ENCODE measurements at regions not wholly inside any gene's neighbourhood (a gene's known extent, or its start where the extent isn't known, plus 50 kb on each side); places are given as distances from the start of the nearest gene placed in this dataset.

DNA sequence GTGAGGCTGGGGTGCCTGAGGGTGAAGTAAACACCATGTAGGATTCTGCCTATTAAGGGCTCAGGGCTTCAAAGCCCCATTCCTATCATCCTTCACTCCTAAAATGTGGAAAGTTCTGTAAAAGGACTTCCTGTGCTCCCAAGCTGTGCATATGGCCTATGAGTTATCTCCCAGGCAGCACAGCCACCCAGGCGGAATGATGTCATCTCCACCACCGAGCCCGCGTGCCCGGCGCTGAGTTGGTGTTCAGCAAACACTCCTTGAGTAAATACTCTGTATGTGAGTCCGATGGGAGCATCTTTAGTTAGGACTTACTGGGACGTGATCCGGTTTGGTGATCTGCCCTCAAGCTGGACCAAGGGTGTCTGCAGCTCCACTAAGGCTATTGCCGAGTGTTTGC is 437.3 kb downstream of the MED13L start:
- Histone ChIP-seq H3K4me2 (ENCODE audit: insufficient read depth, low read length) (no peak overlapping the region), H3K27me3 (ENCODE audit: control insufficient read depth in 2 of 2, insufficient read depth in 2 of 2, low read length in 2 of 2) (peaks cover 2 to 17% of the 10 kb centered on the region in 2 experiments; a peak in 2 of 5 replicates), H3K36me3 (ENCODE audit: control insufficient read depth, insufficient read depth, low read length) (no peaks in the 10 kb centered on the region), H3K4me3 (no peak overlapping the region), H3K9me1 (ENCODE audit: control insufficient read depth, insufficient read depth, low read length) (peaks cover 3% of the 10 kb centered on the region), H2AFZ (ENCODE audit: low read depth, low read length) (no peak overlapping the region), H3K9ac (ENCODE audit: insufficient read depth in 1 of 2, low read depth in 2 of 2, low read length in 2 of 2) (no peak overlapping the region), H3K9me3 (replicated peaks; ENCODE audit: control insufficient read depth, insufficient read depth, low read depth, low read length) (no peaks in the 10 kb centered on the region), H3K4me1 (replicated peaks in 1 of 2; ENCODE audit: control insufficient read depth in 2 of 2, insufficient read depth in 2 of 2, low read length in 2 of 2) (no peaks in the 10 kb centered on the region), H3K27ac (ENCODE audit: extremely low read depth, low read depth, low read length) (no peak overlapping the region), H3K79me2 (ENCODE audit: control insufficient read depth, insufficient read depth, low read length) (no peaks in the 10 kb centered on the region), H4K20me1 (replicated peaks; ENCODE audit: control insufficient read depth, insufficient read depth, low read length) (no peaks in the 10 kb centered on the region)
- in situ Hi-C loops (cut with MboI) (no loop called here), intact Hi-C loops (cut with micrococcal nuclease) (no loop called here)
- ATAC-seq, result no peak
- CTCF ChIA-PET (ENCODE audit: low intra/inter-chr PET ratio), result no interaction called here
- BruUV-seq (replicated peaks), result no TSS peak
- DNase-seq (ENCODE audit: extremely low read depth in 1 of 4, low spot score in 3 of 4), result no peak
- POLR2A ChIA-PET, result interaction anchor here (1.0 kb wide), 1 partner anchor 22 kb away, joined by 4 read pairs; no protein-coding TSS in a partner anchor
- TF ChIP-seq POLR2AphosphoS2 (IDR thresholded peaks at IDR 0.05; ENCODE audit: low read length) (no peak), ATF7 (IDR thresholded peaks at IDR 0.05) (peak; percentile 32; the same call in 1 of the 2 replicates)
- TF ChIP-seq, protein P1, sequence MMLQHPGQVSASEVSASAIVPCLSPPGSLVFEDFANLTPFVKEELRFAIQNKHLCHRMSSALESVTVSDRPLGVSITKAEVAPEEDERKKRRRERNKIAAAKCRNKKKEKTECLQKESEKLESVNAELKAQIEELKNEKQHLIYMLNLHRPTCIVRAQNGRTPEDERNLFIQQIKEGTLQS (IDR thresholded peaks at IDR 0.05), result peak; percentile 40; the same call in 1 of the 2 replicates
- TF ChIP-seq, protein P1 (CRISPR knock-in tag; conservative IDR thresholded peaks at IDR 0.05), result no peak
- WGBS (ENCODE audit: insufficient coverage, low coverage, missing lambda C conversion rate), result under 1% methylated on average over 10 of the region's 10 CpGs
- no peak for FAIRE-seq

DNA sequence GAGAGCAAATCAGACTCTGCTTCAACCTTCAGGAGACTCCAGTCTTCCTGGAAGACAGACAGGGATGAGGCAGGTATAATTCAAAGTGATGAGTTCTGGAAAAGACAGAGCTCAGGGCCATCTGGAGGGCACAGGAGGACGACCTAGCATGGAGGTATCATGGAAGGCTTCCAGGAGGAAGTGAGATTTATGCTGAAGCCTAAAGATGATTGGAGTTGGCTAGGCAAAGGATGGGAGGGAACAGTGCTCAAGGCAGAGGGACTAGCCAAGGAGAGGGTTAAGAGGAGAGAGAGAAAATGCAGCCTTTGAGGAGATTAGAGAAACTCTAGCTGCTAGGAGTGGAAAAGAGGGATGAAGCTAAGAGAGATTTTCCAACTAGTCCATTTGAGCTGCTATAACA is 438.5 kb downstream of the MED13L start:
- 0% methylated on average over 1 of the region's 1 CpG for WGBS (ENCODE audit: insufficient coverage, low coverage, missing lambda C conversion rate)
- no peak overlapping the region for H3K4me3 ChIP-seq
- H2AFZ ChIP-seq (ENCODE audit: low read depth, low read length), result no peak overlapping the region
- intact Hi-C loops (cut with micrococcal nuclease) (no loop called here), in situ Hi-C loops (cut with MboI) (no loop called here)
- peaks cover 2 to 17% of the 10 kb centered on the region in 2 experiments; a peak in 2 of 5 replicates for H3K27me3 ChIP-seq (ENCODE audit: control insufficient read depth in 2 of 2, insufficient read depth in 2 of 2, low read length in 2 of 2)
- H3K27ac ChIP-seq (ENCODE audit: extremely low read depth, low read depth, low read length), result no peak overlapping the region
- ChIA-PET CTCF (ENCODE audit: low intra/inter-chr PET ratio) (no interaction called here), POLR2A (no interaction called here)
- H3K9ac ChIP-seq (ENCODE audit: insufficient read depth in 1 of 2, low read depth in 2 of 2, low read length in 2 of 2), result no peak overlapping the region
- peaks cover 3% of the 10 kb centered on the region for H3K9me1 ChIP-seq (ENCODE audit: control insufficient read depth, insufficient read depth, low read length)
- H3K4me2 ChIP-seq (ENCODE audit: insufficient read depth, low read length), result no peak overlapping the region
- H3K4me1 ChIP-seq (replicated peaks in 1 of 2; ENCODE audit: control insufficient read depth in 2 of 2, insufficient read depth in 2 of 2, low read length in 2 of 2), result no peaks in the 10 kb centered on the region
- H3K36me3 ChIP-seq (ENCODE audit: control insufficient read depth, insufficient read depth, low read length), result no peaks in the 10 kb centered on the region
- BruUV-seq (replicated peaks), result no TSS peak
- no peaks in the 10 kb centered on the region for H4K20me1 ChIP-seq (replicated peaks; ENCODE audit: control insufficient read depth, insufficient read depth, low read length)
- FAIRE-seq (peak; percentile 19), DNase-seq (ENCODE audit: extremely low read depth in 1 of 4, low spot score in 3 of 4) (no peak), ATAC-seq (no peak)
- no peaks in the 10 kb centered on the region for H3K79me2 ChIP-seq (ENCODE audit: control insufficient read depth, insufficient read depth, low read length)
- H3K9me3 ChIP-seq (replicated peaks; ENCODE audit: control insufficient read depth, insufficient read depth, low read depth, low read length), result no peaks in the 10 kb centered on the region
- TF ChIP-seq, protein P2, sequence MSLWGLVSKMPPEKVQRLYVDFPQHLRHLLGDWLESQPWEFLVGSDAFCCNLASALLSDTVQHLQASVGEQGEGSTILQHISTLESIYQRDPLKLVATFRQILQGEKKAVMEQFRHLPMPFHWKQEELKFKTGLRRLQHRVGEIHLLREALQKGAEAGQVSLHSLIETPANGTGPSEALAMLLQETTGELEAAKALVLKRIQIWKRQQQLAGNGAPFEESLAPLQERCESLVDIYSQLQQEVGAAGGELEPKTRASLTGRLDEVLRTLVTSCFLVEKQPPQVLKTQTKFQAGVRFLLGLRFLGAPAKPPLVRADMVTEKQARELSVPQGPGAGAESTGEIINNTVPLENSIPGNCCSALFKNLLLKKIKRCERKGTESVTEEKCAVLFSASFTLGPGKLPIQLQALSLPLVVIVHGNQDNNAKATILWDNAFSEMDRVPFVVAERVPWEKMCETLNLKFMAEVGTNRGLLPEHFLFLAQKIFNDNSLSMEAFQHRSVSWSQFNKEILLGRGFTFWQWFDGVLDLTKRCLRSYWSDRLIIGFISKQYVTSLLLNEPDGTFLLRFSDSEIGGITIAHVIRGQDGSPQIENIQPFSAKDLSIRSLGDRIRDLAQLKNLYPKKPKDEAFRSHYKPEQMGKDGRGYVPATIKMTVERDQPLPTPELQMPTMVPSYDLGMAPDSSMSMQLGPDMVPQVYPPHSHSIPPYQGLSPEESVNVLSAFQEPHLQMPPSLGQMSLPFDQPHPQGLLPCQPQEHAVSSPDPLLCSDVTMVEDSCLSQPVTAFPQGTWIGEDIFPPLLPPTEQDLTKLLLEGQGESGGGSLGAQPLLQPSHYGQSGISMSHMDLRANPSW (CRISPR knock-in tag; IDR thresholded peaks at IDR 0.05), result no peak
- TF ChIP-seq PML (IDR thresholded peaks at IDR 0.05; ENCODE audit: low read length) (no peak), ZFP36 (IDR thresholded peaks at IDR 0.05; ENCODE audit: low read depth, low read length, partially characterized antibody) (peak; percentile 67), SMC3 (conservative IDR thresholded peaks at IDR 0.05; ENCODE audit: insufficient read depth, low read depth, low read length) (no peak)
- TF ChIP-seq, protein P3, sequence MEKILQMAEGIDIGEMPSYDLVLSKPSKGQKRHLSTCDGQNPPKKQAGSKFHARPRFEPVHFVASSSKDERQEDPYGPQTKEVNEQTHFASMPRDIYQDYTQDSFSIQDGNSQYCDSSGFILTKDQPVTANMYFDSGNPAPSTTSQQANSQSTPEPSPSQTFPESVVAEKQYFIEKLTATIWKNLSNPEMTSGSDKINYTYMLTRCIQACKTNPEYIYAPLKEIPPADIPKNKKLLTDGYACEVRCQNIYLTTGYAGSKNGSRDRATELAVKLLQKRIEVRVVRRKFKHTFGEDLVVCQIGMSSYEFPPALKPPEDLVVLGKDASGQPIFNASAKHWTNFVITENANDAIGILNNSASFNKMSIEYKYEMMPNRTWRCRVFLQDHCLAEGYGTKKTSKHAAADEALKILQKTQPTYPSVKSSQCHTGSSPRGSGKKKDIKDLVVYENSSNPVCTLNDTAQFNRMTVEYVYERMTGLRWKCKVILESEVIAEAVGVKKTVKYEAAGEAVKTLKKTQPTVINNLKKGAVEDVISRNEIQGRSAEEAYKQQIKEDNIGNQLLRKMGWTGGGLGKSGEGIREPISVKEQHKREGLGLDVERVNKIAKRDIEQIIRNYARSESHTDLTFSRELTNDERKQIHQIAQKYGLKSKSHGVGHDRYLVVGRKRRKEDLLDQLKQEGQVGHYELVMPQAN (IDR thresholded peaks at IDR 0.05; ENCODE audit: borderline replicate concordance), result no peak

Data from K562 (cell line).